GM19467 (cell line): ENCODE measurements at regions not wholly inside any gene's neighbourhood (a gene's known extent, or its start where the extent isn't known, plus 50 kb on each side); places are given as distances from the start of the nearest gene placed in this dataset.

Experiments used
- ATAC-seq: cut with Tn5 transposase; IDR thresholded peaks from one replicate; pipeline ENCODE4 v1.9.1; 2021; ENCODE audit warnings: mild to moderate bottlenecking, moderate library complexity; ENCODE audit not compliant: unreplicated experiment

DNA sequence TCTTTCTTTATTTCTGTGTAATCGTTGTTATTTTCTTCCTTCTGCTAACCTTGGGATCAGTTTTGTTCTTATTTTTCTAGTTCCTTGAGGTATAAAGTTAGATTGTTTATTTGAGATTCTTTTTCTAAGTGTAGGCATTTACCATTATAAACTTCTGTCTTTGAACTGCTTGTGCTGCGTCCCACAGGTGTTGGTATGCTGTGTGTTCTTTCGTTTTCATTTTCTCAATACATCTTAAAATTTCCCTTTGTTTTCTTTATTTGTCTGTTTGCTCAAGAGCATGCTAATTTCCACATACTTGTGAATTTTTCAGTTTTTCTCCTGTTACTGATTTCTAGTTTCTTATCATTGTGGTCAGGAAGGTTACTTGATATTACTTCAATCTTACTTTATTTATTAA is 873.8 kb upstream of the GCFC2 start:
- no peak for ATAC-seq

DNA sequence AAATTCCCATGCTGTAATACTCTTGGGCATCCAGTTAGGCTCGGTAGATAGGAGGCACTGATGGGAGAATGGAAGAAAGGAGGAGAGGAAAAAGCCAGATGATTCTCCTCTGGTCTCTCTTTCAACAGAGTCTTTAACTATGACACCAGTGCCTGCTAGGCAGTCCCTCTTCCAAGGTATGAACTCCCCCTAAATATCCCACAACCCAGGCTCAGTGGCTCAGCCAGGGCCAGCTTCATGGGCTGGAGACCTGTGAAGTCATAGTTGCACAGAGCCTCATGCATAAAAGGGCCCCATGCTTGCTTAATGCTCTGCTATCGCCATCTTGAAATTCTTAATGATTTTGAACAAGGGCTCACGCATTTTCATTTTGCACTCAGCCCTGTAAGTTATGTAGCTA is 869.2 kb upstream of the GCFC2 start:
- ATAC-seq: no peak

DNA sequence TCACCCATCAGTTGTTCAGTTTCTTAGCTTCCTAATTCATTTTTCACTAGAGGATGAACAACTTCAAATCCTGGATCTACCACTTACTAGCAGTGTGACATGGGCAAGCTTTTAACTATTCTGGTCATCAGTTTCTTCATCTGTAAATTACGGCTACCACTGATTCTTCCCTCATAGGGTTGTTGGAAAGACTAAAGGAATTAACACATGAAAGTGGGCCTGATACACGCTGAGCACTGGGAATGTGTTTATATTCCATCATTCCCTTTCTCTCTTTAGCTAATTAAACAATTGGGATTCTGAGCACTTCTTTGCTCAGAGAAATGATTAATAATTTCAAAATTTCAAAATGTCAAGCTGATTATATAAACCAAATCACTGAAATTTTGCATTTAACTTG is 862.3 kb upstream of the GCFC2 start:
- ATAC-seq: no peak

DNA sequence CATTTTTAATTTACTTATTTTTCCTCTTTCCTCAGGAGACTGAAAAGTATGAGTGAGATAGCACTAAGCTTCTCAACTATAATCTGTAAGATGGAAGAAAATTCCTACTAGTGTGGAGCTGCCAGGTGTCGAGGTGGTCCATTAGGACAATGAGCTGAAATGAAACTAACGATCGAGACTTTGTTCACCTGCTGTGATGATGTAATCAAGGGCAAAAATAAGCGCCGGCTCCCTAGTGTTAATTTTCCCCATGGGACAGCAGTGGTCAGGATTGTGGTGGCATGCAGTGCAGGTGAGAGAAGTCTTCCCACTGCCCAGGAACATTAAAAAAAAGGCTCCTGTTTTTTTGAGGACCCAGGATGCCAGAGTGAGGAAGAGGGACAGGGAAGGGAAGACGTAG is 859.1 kb upstream of the GCFC2 start:
- no peak for ATAC-seq

DNA sequence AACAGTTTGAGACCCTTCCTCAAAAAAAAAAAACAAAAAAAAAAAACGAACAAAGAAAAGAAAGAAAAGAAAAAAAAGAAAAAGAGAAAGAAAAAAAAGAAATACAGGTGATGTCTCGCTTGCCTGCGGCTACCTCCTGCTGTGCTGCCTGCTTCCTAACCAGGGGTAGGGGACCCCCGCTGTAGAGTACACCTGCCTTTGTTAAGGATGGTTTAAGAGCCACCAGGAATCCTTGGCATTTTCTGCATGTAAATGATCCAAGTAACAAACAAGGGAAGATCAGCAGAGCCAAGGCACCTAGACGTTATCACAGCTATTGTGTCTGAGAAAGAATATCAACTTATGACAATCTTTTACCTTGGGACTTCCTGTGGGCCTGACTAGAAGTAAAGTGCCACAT is 856.8 kb upstream of the GCFC2 start:
- ATAC-seq: no peak

DNA sequence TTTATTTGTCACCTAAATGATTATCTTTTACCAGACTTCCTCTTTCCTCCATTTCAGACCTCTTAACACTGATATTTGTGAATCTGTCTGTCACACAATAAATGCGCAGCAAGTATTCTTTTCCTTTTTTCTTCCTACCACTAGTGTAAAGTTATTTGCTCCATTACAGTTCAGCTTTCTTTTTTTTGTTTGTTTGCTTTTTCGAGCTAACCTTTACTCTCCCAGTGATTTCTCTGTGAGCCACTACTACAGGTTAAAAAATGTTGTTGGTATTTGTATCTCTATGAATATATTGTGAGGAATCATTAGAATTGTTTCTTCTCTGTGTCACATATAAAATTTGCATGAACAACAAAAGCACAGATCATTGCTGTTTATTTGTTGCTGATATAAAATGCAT is 854.0 kb upstream of the GCFC2 start:
- no peak for ATAC-seq

DNA sequence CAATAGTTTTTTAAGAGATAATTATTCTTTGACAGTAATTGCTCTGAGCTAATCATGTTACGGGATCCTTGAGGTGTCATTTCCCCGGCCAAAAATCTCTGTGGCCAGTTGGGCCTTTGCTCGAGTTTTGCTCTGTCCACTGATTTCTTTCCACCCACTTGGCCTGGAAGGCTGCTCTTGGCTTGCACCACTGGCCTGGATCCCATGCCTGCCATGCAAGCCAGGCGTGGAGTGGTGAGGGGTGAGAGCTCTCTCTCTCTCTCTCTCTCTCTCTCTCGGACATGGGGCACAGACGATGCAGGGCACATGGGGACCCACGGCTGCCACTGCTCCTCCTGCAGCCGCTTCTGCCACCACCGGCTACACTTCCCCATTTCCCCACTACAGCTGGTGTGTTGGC is 853.0 kb upstream of the GCFC2 start:
- no peak for ATAC-seq

DNA sequence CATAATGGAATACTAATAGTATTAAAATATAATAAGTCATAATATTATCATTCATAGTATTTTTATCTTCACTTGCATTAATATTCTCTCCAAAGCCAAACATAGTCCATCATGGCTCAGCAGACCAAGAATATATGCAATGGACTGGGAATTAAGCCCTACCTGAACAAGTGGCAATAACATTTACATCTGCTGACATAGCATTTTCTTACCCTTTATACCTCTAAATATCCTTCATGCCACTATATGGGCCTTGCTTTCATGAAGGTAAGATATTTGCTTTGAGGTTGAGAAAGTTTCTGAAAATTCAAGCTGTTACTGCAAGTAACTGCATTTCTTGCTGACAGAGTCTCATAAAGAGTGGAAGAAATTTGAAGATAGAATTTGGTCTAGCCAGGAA is 847.4 kb upstream of the GCFC2 start:
- no peak for ATAC-seq

DNA sequence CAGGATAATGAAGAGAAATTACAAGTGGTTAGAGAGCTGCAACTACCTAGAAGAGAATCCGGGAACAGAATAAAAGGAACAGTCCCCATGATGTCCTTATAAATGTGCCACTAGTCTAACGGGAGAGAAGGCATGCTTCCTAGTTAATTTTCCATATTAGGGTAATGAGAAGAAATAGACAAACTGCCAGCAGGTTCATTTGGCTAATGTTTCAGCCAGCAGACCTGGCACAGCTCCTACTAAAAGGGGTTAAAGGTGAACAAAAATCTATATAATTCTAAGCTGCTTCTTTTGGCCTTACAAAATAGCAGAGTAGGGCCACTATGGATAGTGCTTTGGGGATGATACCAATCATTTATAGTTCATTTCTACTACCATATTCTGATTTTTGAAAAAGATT is 845.3 kb upstream of the GCFC2 start:
- no peak for ATAC-seq

DNA sequence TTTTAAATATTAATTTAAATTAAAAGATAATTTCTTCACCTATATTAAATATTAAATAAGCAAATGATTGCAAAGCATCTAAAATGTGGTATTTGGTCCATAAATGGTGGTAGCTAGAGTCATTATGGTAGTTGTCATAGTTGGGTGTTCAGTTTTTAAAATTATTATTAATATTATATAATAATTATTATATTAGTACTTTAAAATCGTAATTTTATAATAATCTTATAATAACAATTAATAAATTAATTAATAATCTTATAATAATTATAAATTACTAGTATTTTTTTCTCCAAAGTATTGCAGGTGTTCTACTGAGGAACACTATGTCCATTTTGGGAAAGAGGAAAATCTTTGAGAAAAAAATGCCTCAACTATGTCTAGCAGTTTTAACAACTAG is 835.5 kb upstream of the GCFC2 start:
- no peak for ATAC-seq

DNA sequence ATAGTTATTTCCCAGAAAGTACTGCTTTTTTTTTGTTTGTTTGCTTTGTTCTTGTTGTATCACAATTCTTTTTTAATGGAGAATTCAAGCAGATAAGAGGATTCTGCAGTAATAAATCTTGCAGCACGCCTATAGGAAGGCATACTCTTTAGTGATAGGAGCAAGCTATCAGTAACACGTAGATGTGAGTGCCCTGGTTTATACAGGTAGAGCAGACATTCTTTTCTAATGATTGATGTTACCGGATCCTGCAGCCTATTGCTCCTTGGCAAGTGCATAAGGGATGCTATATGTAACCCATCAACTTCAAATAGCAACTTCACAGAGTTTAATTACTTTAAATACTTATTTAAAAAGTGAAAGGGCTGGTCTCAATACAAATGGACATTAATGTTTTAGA is 834.2 kb upstream of the GCFC2 start:
- no peak for ATAC-seq

DNA sequence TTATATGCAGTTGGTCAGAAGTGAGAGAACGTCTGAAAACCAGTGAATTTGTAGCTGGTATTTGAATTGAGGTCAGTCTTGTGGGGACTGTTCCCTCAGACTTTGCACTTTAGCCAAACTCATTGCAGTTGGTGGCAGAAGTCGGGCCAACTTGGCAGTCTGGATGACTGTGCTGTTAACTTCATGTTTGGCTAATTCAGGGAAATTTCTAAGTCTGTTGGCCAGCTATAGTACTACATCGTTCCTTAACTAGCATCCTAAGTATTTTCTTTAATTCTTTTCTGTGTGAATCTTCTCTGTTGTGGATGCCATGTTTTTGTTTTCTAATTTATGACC is 806.8 kb upstream of the GCFC2 start:
- no peak for ATAC-seq

DNA sequence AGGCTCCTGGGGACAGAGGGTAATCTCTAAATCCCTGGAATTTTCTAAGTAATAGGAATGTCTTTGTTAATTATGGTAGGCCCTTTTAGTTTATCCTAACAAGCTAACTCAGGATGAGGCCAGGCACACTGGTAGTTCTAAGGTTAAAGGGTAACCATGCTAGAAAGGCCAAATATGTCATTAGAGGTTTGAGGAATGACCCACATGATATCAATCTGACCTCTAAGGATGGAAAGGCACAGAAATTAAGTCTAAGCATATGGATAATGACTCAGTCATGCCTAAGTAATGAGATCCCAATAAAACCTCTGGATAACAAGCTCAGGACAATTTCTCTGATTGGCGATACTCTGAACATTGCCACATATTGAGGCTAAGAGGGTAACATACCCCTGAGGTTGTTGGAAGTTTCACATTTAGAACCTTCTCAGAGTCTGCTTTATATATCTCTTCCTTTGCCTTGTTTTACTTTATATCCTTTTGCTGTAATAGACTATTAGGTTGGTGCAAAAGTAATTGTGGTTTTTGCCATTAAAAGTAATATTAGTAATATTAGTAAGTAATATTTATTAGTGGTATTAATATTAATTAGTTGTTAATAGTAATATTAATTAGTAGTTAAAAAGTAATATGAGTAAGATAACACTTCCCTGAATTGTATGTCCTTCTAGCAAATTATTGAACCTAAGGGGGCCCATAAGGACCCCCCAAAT is 806.3 kb upstream of the GCFC2 start:
- ATAC-seq: no peak

DNA sequence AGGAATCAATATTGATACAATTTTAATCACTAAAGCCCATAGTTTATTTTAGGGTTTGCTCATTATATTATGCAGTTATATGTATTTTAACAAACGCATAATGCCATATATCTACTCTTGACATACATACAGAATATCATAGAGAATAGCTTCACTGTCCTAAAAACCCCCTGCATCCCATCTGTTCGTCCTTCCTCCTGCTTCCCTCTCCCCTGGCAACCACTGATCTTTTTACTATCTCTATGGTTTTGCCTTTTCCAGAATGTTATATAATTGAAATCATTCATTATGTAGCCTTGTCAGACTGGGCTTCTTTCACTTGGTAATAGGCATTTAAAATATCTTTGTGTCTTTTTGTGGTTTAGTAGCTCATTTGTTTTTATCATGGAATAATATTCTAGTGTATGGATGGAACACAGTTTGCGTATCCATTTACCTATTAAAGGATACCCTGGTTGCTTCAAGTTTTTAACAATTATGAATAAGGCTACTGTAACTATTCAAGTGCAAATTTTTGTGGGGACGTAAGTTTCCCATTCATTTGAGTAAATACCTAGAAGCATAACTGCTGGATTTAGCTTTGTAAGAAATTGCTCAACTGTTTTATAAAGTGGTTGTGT is 801.6 kb upstream of the GCFC2 start:
- ATAC-seq: no peak

DNA sequence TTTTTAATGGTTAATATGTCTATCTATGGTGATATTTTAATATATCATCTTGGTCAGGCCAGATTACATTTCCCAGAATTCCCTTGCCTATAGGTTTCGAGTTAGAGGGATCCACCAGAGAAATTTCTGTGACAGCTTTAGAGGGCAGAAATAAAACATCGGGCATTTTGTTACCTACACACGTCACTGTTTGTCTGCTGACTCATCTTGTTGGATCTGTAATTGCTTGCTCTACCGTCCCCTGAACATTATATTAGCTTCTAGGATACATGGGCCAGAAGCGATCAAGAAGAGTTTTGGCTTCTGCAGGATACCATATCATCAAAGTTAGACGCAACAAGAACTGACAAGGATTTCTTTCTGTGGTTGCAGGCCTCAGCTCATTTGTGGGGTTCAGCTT is 795.8 kb upstream of the GCFC2 start:
- ATAC-seq: no peak

DNA sequence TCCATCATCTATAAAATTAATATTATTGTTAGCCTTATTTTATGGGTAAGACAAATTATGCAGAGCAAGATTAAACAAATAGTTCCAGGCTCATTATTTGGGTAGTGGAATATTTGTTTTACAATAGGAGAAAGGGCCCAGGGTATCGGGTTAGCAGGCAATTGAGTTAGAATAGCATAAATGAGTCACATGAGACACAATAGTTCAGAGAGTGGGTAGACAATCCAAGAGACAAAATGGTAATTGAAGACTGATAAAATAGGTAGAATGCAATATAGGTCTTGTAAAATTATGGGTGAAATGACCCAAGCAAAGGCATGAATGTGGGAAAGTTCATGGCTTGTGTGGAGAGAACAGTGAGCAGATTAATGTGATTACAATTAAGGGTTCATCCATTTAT is 790.9 kb upstream of the GCFC2 start:
- no peak for ATAC-seq

DNA sequence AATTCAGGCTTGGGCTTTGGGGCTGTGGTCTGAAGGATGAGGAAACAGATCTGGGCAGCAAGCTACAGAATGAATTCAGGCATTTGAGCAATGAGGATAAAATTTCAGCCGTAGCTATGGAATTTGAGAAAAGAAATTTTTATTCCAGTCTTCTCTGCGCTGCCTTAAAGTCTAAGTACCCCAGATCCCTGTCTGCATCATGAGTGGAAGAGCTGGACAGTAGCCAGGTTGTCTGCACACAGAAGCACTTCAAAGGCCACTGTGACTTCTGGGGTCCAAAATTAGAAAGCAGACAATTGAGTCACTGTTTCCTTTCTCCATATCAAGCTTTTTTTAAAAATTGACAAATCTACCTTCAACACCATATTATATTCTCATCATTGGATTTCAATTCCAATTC is 787.6 kb upstream of the GCFC2 start:
- ATAC-seq: no peak

DNA sequence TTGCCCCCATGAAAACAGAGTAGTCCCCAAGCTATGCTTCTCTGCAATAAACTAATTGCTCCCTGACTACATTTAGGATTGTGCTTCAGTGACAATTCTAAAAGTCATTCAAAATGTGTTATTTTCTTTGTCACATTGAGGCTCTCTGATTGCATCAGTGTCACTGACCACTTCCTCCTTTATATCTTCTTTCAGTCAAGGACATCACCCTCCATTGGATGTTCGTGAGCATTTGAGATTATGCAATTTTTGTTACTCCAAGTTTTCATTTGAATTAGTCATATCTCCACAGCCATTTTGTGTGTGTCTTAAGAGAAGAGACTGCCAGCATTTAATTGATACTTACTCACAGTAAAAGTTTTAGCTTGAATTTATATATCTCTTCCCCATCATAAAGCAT is 780.8 kb upstream of the GCFC2 start:
- no peak for ATAC-seq

DNA sequence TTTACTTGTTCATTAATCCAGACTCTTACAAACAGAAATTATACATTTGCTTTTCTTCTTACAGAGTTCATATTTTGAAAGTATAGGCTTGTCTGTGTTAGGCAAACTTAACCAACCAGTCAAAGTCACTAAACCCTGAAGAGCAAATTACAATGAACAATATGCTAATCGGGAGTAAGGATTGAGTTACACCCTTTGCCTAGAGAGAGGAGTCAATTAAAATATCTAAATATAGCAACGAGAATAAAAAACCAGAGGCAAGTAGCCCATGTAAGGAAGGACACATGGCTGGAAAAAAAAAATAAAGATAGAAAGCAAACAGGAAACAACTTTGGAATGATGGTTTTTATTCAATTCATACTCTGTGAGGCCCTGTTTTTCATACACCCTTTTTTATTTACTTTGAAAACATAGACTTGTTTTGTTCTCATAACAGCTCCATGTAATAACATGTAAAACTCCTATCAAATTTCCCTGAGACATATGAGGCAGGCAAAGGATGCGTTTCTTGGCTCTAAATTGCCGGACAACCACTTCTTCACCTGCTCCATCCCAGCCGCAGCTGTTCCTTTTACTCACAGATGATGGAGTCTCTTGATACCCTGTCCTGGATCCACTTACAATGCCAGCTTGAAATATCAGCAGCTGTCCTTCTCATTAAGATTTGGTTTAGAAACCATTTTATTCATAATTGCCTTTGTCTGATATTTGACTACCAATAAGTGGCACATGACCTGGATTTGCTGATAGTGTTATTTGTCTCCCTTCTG is 767.7 kb upstream of the GCFC2 start:
- ATAC-seq: no peak

DNA sequence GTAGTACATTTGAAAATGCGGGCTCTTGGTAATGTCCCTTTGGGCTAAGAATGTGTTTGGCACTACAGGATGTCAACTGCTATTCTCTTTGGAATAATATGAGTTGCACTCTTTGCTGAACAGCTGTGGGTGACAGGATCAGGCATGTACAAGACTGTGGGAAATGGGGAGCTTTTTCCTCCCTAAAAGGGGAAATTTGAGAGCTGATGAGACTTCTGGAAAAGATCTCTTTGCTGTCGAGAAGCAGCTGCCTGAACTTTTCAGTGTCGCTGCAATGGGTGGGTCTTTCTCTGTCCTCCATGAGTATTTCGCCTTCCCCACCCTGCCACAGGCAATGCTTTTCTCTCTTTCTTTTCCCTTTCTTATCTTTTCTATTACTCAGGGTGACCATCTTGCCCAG is 762.2 kb upstream of the GCFC2 start:
- no peak for ATAC-seq

DNA sequence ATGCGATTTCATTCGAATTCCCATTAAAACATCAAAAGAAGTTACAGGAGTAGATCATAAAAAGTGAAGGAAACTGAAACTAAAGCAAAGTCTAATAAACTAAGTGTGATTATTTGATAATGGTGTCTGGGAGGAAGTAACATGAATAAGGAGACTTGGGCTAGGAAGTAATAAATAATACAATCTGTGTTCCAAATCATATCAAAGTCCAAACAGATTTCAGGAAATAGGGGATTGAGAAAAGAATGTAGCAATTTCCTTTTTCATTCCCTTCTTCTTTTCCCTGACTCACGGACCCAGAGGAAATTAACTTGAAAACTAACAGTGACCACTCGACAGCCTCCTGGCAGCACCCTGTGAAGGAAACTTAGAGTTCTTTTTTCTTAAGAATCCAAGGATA is 758.4 kb upstream of the GCFC2 start:
- no peak for ATAC-seq

DNA sequence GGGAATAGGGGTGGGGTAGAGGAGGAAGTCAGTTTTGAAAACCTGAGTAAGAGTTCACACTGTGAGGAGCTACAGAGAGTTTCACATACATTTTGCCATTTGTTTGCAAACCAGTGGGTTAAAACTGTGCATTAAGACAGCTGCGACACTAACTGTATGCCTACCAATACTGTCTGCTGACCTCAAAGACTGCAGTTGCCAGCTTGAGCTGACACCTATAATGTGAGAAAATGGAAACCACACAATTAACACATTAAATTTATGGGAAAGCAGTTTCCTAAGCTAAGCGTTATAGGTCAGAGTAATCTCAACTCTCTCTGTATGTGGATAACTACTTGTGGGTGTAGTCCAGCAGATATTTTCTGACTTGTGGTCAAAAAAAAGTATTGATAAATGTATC is 756.6 kb upstream of the GCFC2 start:
- no peak for ATAC-seq

DNA sequence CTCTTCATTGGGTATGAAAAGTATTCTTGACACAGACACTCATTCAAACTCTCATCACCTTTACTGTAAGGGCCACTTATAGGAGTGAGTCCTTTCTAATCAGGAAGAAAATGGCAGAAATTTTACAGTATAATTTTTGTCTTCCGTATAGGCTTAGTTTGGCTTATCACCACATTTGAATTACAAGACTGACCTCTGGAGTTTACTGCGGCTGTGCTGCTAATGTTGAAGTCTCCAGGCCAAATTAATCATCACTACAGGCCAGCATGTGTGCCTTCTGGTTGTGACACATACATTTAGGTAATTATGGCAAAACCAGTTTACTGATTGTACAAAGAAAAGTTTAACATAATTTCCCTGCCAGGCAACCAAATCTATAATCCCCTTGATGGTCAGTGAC is 753.6 kb upstream of the GCFC2 start:
- ATAC-seq: no peak
